ENCODE measurements at regions not wholly inside any gene's neighbourhood (a gene's known extent, or its start where the extent isn't known, plus 50 kb on each side); places are given as distances from the start of the nearest gene placed in this dataset.
"Not testable (repeated sequence)": the region's sequence is repeated elsewhere in the genome, so short reads cannot be mapped to it uniquely, and the experiment has no call there.

- TF ChIP-seq, protein P1, sequence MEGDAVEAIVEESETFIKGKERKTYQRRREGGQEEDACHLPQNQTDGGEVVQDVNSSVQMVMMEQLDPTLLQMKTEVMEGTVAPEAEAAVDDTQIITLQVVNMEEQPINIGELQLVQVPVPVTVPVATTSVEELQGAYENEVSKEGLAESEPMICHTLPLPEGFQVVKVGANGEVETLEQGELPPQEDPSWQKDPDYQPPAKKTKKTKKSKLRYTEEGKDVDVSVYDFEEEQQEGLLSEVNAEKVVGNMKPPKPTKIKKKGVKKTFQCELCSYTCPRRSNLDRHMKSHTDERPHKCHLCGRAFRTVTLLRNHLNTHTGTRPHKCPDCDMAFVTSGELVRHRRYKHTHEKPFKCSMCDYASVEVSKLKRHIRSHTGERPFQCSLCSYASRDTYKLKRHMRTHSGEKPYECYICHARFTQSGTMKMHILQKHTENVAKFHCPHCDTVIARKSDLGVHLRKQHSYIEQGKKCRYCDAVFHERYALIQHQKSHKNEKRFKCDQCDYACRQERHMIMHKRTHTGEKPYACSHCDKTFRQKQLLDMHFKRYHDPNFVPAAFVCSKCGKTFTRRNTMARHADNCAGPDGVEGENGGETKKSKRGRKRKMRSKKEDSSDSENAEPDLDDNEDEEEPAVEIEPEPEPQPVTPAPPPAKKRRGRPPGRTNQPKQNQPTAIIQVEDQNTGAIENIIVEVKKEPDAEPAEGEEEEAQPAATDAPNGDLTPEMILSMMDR (IDR thresholded peaks at IDR 0.05; ENCODE audit: insufficient read depth, low read length, poor library complexity, severe bottlenecking) = no peak
- Histone ChIP-seq H3K36me3 (ENCODE audit: control insufficient read depth, insufficient read depth, low read length) (no peaks in the 10 kb centered on the region), H3K4me3 (ENCODE audit: low read depth, low read length) (no peak overlapping the region), H3K27me3 (ENCODE audit: control insufficient read depth, insufficient read depth, low read length) (no peaks in the 10 kb centered on the region)
- DNase-seq (ENCODE audit: low read depth) = no peak
Observed at GRCh38 chr3:194941956-194942511, 256.4 kb downstream of the FAM43A start.

DNA sequence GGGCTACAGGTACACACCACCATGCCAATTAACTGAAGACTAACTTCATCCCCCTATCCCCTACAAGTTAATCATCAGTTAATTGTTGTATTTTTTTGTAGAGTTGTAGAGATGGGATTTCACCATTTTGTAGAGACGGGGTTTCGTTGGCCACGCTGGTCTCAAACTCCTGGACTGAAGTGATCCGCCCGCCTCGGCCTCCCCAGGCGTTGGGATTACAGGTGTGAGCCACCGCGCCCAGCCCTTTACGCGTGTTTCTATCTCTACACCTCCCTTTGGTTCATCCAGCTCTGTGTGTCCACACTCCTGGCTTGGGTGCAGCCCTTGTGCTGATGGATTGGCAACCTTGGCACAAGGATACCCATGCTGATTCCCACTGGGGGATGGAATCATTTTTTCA lies 258.8 kb downstream of the FAM43A start:
- TF ChIP-seq, protein P1 (IDR thresholded peaks at IDR 0.05; ENCODE audit: insufficient read depth, low read length, poor library complexity, severe bottlenecking) = no peak
- Histone ChIP-seq H3K36me3 (ENCODE audit: control insufficient read depth, insufficient read depth, low read length) (no peaks in the 10 kb centered on the region), H3K27me3 (ENCODE audit: control insufficient read depth, insufficient read depth, low read length) (peaks cover 2% of the 10 kb centered on the region), H3K4me3 (ENCODE audit: low read depth, low read length) (no peak overlapping the region)
- DNase-seq (ENCODE audit: low read depth) = no peak

DNA sequence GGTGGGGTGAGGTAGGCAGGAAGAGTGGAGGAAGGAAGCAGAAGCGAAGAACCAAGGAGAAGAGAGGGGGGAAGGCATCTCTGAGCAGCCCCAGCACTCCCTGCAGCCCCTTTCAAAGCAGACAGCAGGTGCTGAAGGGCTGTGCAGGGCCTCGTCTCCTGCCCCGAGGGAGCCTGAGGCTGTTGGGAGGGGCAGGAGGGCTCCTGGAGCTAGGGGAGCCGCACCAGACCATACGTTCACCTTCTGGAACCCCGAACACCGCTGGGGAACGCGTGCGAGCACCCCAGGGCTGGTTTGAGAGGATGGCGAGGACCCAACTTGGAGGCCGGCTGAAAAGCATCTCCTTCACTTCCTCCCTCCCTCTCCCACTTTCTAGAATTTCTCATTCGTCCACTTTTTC lies 259.8 kb downstream of the FAM43A start:
- TF ChIP-seq, protein P1 (IDR thresholded peaks at IDR 0.05; ENCODE audit: insufficient read depth, low read length, poor library complexity, severe bottlenecking) = no peak
- no peak for DNase-seq (ENCODE audit: low read depth)
- Histone ChIP-seq H3K27me3 (ENCODE audit: control insufficient read depth, insufficient read depth, low read length) (peaks cover 4% of the 10 kb centered on the region), H3K4me3 (ENCODE audit: low read depth, low read length) (no peak overlapping the region), H3K36me3 (ENCODE audit: control insufficient read depth, insufficient read depth, low read length) (no peaks in the 10 kb centered on the region)

GRCh38 chr3:194946091-194946490 lies 260.4 kb downstream of the FAM43A start:
- H3K27me3 ChIP-seq (ENCODE audit: control insufficient read depth, insufficient read depth, low read length) = peaks cover 4% of the 10 kb centered on the region
- TF ChIP-seq, protein P1 (IDR thresholded peaks at IDR 0.05; ENCODE audit: insufficient read depth, low read length, poor library complexity, severe bottlenecking) = no peak
- no peak for DNase-seq (ENCODE audit: low read depth)
- no peak overlapping the region for H3K4me3 ChIP-seq (ENCODE audit: low read depth, low read length)
- no peaks in the 10 kb centered on the region for H3K36me3 ChIP-seq (ENCODE audit: control insufficient read depth, insufficient read depth, low read length)

DNA sequence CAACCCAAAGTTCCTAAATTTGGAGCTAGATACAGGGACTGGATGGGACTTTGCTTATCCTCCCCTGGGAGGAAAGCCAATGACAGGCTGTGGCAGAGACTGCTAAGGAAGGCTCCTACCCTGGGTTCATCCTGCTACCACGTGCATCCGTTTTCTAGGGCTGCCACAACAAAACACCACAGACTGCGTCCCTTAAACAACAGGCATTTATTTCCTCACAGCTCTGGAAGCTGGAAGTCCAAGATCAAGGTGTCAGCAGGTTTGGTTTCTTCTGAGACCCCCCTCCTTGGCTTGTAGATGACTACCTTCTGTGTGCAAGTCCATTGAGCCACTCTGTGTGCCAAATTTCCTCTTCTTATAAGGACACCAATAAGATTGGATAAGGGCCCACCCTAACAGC lies 263.9 kb downstream of the FAM43A start:
- Histone ChIP-seq H3K27me3 (ENCODE audit: control insufficient read depth, insufficient read depth, low read length) (peaks cover 6% of the 10 kb centered on the region), H3K4me3 (ENCODE audit: low read depth, low read length) (no peak overlapping the region), H3K36me3 (ENCODE audit: control insufficient read depth, insufficient read depth, low read length) (no peaks in the 10 kb centered on the region)
- TF ChIP-seq, protein P1 (IDR thresholded peaks at IDR 0.05; ENCODE audit: insufficient read depth, low read length, poor library complexity, severe bottlenecking) = no peak
- DNase-seq (ENCODE audit: low read depth) = no peak

GRCh38 chr3:194950906-194951628 lies 265.4 kb downstream of the FAM43A start:
- DNase-seq (ENCODE audit: low read depth) = no peak
- H3K36me3 ChIP-seq (ENCODE audit: control insufficient read depth, insufficient read depth, low read length) = no peaks in the 10 kb centered on the region

GRCh38 chr3:194951629-194951920 lies 265.9 kb downstream of the FAM43A start:
- H3K36me3 ChIP-seq (ENCODE audit: control insufficient read depth, insufficient read depth, low read length); H3K4me3 ChIP-seq (ENCODE audit: low read depth, low read length); H3K27me3 ChIP-seq (ENCODE audit: control insufficient read depth, insufficient read depth, low read length); DNase-seq (ENCODE audit: low read depth): not testable (repeated sequence)

More at GRCh38 chr3:194950906-194951628, 265.4 kb downstream of the FAM43A start:
- Histone ChIP-seq H3K4me3 (ENCODE audit: low read depth, low read length) (no peak overlapping the region), H3K27me3 (ENCODE audit: control insufficient read depth, insufficient read depth, low read length) (peaks cover 6% of the 10 kb centered on the region)
- TF ChIP-seq, protein P1 (IDR thresholded peaks at IDR 0.05; ENCODE audit: insufficient read depth, low read length, poor library complexity, severe bottlenecking) = no peak
